Thyroid gland (tissue), 4 donors: ENCODE measurements at regions not wholly inside any gene's neighbourhood (a gene's known extent, or its start where the extent isn't known, plus 50 kb on each side); places are given as distances from the start of the nearest gene placed in this dataset.

ENCODE experiments used
- DNase-seq, 2 donors: peaks; one replicate each; pipeline ENCODE4 v3.0.0-alpha.2; 2019
- H3K27ac ChIP-seq, 3 donors: fragments of 200-600 bp; sonication (generic); 1 replicate in 2 of 3; 2 replicates in 1 of 3; pipeline ENCODE4 v1.5.1; 2016 to 2019; ENCODE audit warnings: mild to moderate bottlenecking in 1 of 3, moderate library complexity in 1 of 3
- H3K27me3 ChIP-seq: fragments of 200-600 bp; sonication (generic); one replicate; pipeline ENCODE4 v1.5.1; 2019
- H3K36me3 ChIP-seq, 2 donors: fragments of 200-600 bp; sonication (generic); one replicate each; pipeline ENCODE4 v1.5.1; 2016 to 2019
- H3K4me1 ChIP-seq, 2 donors: fragments of 200-600 bp; sonication (generic); one replicate each; pipeline ENCODE4 v1.5.1; 2017 to 2019
- H3K4me3 ChIP-seq, 3 donors: fragments of 200-600 bp; sonication (generic); replicated peaks in 1 of 3; 1 replicate in 2 of 3; 2 replicates in 1 of 3; pipeline ENCODE4 v1.5.1; 2016; ENCODE audit warnings: mild to moderate bottlenecking in 1 of 3
- H3K9me3 ChIP-seq: fragments of 200-600 bp; sonication (generic); one replicate; pipeline ENCODE4 v1.5.1; 2017
- CTCF ChIP-seq, 6 experiments: fragments of 200-600 bp in 3 of 6; fragments of 450-650 bp in 3 of 6; sonication (generic) in 3 of 6; IDR thresholded peaks; one replicate each; pipeline ENCODE4 v1.5.1; 2016 to 2019; ENCODE audit warnings: antibody characterized with exemption in 6 of 6, mild to moderate bottlenecking in 2 of 6, inconsistent platforms in 1 of 6, moderate library complexity in 1 of 6
- POLR2A ChIP-seq, 2 donors: fragments of 450-650 bp; IDR thresholded peaks; one replicate each; pipeline ENCODE4 v1.6.1; 2017; ENCODE audit warnings: antibody characterized with exemption in 2 of 2, mild to moderate bottlenecking in 2 of 2, moderate library complexity in 1 of 2
- WGBS, 2 donors: methylation state at CpG; one replicate each; pipeline ENCODE4 v1.1.5; 2017; 5-methylcytosine and 5-hydroxymethylcytosine counted together
- intact Hi-C: fragments of 100-400 bp; cut with DNase I; formaldehyde crosslinking; loops from one replicate; pipeline ENCODE4 v1.15.1; 2023

GRCh38 chrX:87744391-87744790 lies 226.8 kb downstream of the KLHL4 start:
- Histone ChIP-seq H3K36me3 (no peaks in the 10 kb centered on the region), H3K27ac (no peak overlapping the region), H3K4me1 (no peaks in the 10 kb centered on the region), H3K9me3 (no peaks in the 10 kb centered on the region), H3K4me3 (no peak overlapping the region), H3K27me3 (no peaks in the 10 kb centered on the region)
- no peak for DNase-seq
- 76 to 86% methylated on average over 1 of the region's 1 CpG for WGBS, 2 donors
- intact Hi-C loops, result no loop called here
- TF ChIP-seq CTCF (IDR thresholded peaks at IDR 0.05), result no peak
- TF ChIP-seq POLR2A (IDR thresholded peaks at IDR 0.05), result no peak

GRCh38 chrX:87755493-87755892 lies 237.9 kb downstream of the KLHL4 start:
- no peak overlapping the region for H3K4me3 ChIP-seq
- no peak overlapping the region for H3K27ac ChIP-seq
- TF ChIP-seq CTCF (IDR thresholded peaks at IDR 0.05) (no peak), POLR2A (IDR thresholded peaks at IDR 0.05) (no peak)
- WGBS, 2 donors, result 96 to 98% methylated on average over 5 of the region's 5 CpGs
- H3K4me1 ChIP-seq, result no peaks in the 10 kb centered on the region
- no peaks in the 10 kb centered on the region for H3K27me3 ChIP-seq
- DNase-seq, result no peak
- no peaks in the 10 kb centered on the region for H3K36me3 ChIP-seq
- intact Hi-C loops, result no loop called here
- H3K9me3 ChIP-seq, result no peaks in the 10 kb centered on the region

- no peak for TF ChIP-seq POLR2A (IDR thresholded peaks at IDR 0.05)
- no peak for TF ChIP-seq CTCF (IDR thresholded peaks at IDR 0.05)
- H3K27me3 ChIP-seq, result no peaks in the 10 kb centered on the region
- no peaks in the 10 kb centered on the region for H3K36me3 ChIP-seq
- intact Hi-C loops, result no loop called here
- no peaks in the 10 kb centered on the region for H3K4me1 ChIP-seq
- no peak overlapping the region for H3K4me3 ChIP-seq
- H3K9me3 ChIP-seq, result no peaks in the 10 kb centered on the region
- no peak overlapping the region for H3K27ac ChIP-seq
- no peak for DNase-seq
These were observed 271.4 kb downstream of the KLHL4 start for GRCh38 chrX:87788976-87789375.

GRCh38 chrX:87798039-87798438 lies 280.4 kb downstream of the KLHL4 start:
- H3K4me3 ChIP-seq, result no peak overlapping the region
- H3K36me3 ChIP-seq, result no peaks in the 10 kb centered on the region
- no peak for TF ChIP-seq CTCF (IDR thresholded peaks at IDR 0.05)
- TF ChIP-seq POLR2A (IDR thresholded peaks at IDR 0.05), result no peak
- no peak for DNase-seq
- no peaks in the 10 kb centered on the region for H3K4me1 ChIP-seq
- H3K9me3 ChIP-seq, result no peaks in the 10 kb centered on the region
- no peaks in the 10 kb centered on the region for H3K27me3 ChIP-seq
- no peak overlapping the region for H3K27ac ChIP-seq
- intact Hi-C loops, result no loop called here

GRCh38 chrX:87805829-87806490 lies 288.4 kb downstream of the KLHL4 start:
- TF ChIP-seq POLR2A (IDR thresholded peaks at IDR 0.05) (no peak), CTCF (IDR thresholded peaks at IDR 0.05) (no peak)
- H3K36me3 ChIP-seq, result no peaks in the 10 kb centered on the region
- intact Hi-C loops, result no loop called here
- no peaks in the 10 kb centered on the region for H3K27me3 ChIP-seq
- H3K4me1 ChIP-seq, result no peaks in the 10 kb centered on the region
- H3K27ac ChIP-seq, result no peak overlapping the region
- no peak overlapping the region for H3K4me3 ChIP-seq
- H3K9me3 ChIP-seq, result no peaks in the 10 kb centered on the region
- WGBS, 2 donors, result 8 to 11% methylated on average over 5 of the region's 5 CpGs
- DNase-seq, result no peak
